Kidney capillary endothelial cell (primary cell): ENCODE measurements at regions not wholly inside any gene's neighbourhood (a gene's known extent, or its start where the extent isn't known, plus 50 kb on each side); places are given as distances from the start of the nearest gene placed in this dataset.

Experiments used
- DNase-seq: peaks from one replicate; pipeline ENCODE4 v3.0.0-alpha.2; 2018; ENCODE audit warnings: low spot score

DNA sequence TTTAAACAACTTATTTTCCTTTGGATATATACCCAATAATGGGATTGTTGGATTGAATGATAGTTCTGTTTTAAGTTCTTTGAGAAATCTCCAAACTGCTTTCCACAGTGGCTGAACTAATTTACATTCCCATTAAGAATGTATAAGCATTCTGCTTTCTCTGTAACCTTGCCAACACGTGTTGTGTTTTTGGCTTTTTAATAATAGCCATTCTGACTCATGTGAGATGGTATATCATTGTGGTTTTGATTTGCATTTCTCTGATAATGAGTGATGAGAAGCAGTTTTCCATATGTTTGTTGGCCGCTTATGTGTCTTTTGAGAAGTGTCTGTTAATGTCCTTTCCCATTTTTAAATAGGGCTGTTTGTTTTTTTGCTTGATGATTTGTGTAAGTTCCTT lies 155.6 kb upstream of the PITX2 start:
- DNase-seq = no peak

DNA sequence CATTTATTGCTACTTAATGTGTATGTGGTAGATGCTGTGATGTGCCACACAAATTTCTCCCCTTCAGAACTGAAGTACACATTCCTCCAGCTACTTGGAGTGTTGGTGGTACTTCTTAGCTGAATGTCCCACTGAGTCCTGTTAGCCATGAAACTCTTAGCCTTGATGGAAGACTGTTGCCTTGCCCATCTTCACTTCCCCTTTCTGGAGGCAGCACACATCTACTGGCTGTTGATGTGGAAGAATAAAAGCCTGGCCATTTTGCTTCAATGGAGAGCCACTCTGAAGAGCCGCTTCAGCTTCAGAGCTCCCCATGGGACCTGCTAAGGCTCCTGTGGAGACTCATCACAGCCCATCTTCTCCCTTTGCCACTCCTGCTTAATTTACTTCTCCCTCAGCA lies 157.7 kb upstream of the PITX2 start:
- no peak for DNase-seq

DNA sequence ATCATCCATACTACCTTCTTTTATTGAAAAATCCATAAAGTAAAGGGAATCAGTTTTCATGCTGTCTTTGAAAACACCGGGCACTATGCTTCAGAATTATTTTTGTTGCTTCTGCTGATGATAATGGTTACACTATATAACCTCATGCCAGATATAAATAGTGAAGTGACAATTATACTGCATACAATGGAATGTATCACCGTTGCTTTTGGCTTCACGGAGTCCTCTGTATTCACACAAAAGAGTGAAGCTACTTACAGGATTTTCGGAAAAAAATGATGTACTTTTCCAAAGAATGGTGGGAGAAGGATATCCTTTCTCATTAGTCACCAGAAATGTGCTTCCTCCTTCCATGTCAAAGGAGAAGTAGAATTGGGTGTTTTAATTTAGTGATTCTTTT lies 159.1 kb upstream of the PITX2 start:
- peak; percentile 74 for DNase-seq

- no peak for DNase-seq
These were observed 164.2 kb upstream of the PITX2 start for GRCh38 chr4:110787109-110787508.

GRCh38 chr4:110787707-110788106 lies 164.8 kb upstream of the PITX2 start:
- DNase-seq = no peak

GRCh38 chr4:110788302-110788701 lies 165.4 kb upstream of the PITX2 start:
- no peak for DNase-seq

DNA sequence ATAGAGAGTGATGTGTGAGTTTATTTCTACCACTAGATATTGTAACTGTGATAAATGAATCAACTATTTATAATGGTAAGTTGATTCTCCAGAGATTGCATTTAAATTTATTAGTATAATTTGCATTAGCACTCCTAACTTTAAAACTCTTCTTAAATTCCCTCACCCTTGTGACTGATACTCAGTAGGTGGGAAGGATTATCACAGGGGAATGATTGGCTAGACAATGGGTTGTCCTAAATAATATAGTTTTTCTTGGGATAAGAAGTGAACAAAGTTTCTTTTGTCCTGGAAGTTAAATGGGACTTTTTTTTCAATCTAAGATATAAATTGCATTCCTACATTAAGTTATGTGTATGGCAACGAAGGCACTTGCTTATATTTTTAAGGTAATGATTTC lies 169.2 kb upstream of the PITX2 start:
- no peak for DNase-seq

DNA sequence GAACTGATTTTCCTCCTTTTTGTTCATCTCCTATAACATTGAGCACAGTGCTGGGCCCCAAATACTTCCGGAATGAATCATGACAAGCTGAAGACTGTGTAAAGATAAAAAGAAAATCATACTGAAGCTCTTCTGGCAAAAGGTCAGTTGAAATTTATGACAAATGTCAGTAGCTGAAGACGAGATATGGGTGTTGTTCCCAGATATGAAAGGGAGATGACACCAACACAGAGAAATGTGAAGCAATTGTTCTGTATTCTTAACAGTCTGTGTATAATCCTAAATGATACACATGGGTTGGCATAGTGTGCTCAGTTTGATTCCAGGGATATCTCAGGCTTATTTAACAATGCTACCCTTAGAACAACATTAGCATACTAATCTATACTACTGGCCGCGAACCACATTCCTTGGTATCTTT lies 170.5 kb upstream of the PITX2 start:
- no peak for DNase-seq

- DNase-seq = no peak
These were observed 171.1 kb upstream of the PITX2 start for GRCh38 chr4:110793890-110794554.

GRCh38 chr4:110795971-110796370 lies 173.1 kb upstream of the PITX2 start:
- no peak for DNase-seq

GRCh38 chr4:110797486-110797885 lies 174.6 kb upstream of the PITX2 start:
- DNase-seq = no peak

DNA sequence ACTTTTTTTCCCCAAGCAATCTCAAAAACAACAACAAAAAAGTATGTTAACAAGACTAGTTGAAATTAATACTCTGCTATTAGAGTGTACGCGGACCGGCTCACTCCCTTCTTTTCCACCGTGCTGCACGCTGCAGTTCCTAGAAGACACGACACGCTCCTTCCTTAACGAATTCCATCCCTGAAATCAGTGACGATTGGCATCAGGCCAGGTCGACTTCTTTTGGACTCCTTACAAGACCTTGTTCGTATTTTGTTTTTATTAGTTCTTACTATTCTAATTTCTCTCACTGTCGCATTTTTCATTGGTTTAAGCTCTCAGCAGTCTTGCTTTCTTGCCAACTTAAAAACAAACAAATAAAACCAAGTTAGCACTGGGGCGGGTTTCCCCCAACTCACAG lies 175.8 kb upstream of the PITX2 start:
- DNase-seq = no peak

DNA sequence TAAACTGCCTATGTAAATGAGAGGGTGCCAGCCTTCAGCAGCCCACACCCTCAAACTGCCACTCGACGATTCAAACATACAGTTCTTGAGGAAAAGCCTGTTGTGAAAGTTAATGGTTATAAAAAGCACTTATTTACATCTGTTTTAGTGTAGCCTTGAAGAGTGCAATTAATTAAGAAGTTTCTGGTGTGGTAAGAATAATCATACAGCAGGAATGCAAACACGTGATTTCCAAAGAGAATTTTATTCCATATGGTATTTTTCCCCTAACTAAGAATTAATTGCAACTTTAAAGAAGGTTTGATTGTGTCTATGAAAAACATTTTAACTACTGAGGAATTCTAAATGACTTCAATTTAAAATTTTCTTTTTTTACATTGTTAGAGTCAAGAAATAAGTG lies 176.3 kb upstream of the PITX2 start:
- no peak for DNase-seq

GRCh38 chr4:110801591-110801990 lies 178.7 kb upstream of the PITX2 start:
- DNase-seq = no peak

- no peak for DNase-seq
These were observed 185.5 kb upstream of the PITX2 start for GRCh38 chr4:110808351-110808878.

- DNase-seq = no peak
These were observed 193.1 kb upstream of the PITX2 start for GRCh38 chr4:110815950-110816349.

DNA sequence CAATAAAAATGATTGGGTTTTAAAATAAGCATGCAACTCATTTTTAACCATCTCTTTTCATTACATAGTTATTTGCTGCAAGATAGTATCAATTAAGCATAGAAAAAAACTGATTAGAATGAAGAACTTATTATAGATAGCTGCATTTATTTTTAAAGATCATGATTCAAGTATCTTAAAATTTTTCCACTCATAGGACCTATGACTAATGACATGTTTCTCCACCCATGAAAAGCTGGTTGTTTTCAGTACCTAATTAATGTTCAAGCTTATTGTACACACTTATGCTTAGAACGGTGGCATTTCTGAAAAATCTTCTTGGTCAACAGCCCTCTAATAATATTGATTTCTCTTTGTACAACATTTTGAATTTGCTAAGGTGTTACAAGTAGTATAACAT lies 193.5 kb upstream of the PITX2 start:
- DNase-seq = no peak

DNA sequence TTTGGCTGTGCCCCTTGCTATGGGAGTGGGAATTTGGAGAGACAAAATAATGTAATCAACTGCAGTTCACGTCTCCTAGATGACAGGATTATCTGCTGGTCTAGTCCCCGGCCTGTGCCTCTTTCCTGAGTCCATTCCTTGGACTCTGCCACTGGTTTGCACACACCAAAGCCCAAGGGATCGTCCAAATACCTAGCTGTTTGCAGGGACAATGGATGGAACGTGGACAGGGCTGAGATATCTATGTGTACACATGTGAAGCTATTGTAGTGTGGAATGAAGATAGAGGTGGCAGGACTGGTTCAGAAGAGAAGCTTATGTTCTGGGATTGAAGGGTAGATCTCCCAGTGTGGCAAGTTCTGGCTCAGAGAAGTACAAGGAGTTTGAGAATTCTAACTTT lies 198.3 kb upstream of the PITX2 start:
- no peak for DNase-seq

GRCh38 chr4:110823251-110823650 lies 200.4 kb upstream of the PITX2 start:
- DNase-seq = no peak

DNA sequence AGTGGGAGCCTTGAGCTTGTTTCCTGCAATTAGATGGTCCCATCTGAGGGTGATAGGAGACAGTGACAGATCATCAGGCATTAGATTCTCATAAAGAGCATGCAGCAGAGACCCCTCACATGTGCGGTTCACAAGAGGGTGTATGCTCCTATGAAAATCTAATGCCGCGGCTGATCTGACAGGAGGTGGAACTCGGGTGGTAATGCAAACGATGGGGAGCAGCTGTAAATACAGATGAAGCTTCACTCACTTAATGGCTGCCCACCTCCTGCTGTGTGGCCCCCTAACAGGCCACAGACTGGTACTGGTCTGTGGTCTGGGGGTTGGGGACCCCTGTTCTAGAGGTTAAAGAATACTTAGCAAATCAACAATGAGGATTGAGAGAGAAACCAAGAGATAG lies 201.5 kb upstream of the PITX2 start:
- no peak for DNase-seq

- no peak for DNase-seq
These were observed 203.8 kb upstream of the PITX2 start for GRCh38 chr4:110826656-110827055.

GRCh38 chr4:110830461-110830860 lies 207.6 kb upstream of the PITX2 start:
- no peak for DNase-seq

DNA sequence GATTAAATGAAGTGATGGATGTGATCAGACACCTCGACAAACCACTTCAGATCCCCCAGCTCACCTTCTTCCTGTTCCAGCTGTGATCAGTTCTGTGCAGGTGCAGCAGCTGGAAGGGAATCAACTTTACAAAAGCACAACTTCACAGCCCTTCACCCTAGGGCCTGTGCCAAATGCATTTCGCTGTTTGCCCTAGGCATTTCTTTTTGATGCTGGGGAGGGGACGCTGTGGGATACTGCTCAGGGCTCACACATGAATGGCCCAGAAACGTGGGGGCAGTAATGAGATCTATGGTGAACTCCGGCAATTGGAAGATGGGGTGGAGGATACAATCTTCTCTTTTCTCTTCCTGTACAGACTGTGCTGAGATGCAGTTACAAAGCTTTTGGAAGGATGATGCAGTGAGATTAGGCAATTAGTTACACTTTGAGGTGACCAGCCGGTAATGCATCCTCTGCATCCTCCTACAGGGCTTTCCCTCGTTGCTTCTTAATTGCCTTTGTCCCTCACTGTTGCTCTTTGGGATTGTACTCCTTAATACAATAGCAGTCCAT lies 215.1 kb upstream of the PITX2 start:
- no peak for DNase-seq

GRCh38 chr4:110840221-110840654 lies 217.4 kb upstream of the PITX2 start:
- no peak for DNase-seq
